Neural progenitor cell (in vitro differentiated cells): ENCODE measurements at regions not wholly inside any gene's neighbourhood (a gene's known extent, or its start where the extent isn't known, plus 50 kb on each side); places are given as distances from the start of the nearest gene placed in this dataset.

Experiments used
- DNase-seq: peaks from one replicate; pipeline ENCODE4 v3.0.0-alpha.2; 2016; ENCODE audit warnings: low spot score
- H2AFZ ChIP-seq: fragments of 200-600 bp; sonication (generic); replicated peaks from 2 replicates; pipeline ENCODE4 v1.6.1; 2016; ENCODE audit warnings: antibody characterized with exemption
- H3F3A ChIP-seq: fragments of 200-600 bp; sonication (generic); 2 replicates; pipeline ENCODE4 v1.6.1; 2016; ENCODE audit warnings: antibody characterized with exemption, low read depth
- H3K27ac ChIP-seq: fragments of 200-600 bp; sonication (generic); 2 replicates; pipeline ENCODE4 v1.5.1; 2016; ENCODE audit warnings: mild to moderate bottlenecking
- H3K27me3 ChIP-seq: fragments of 200-600 bp; sonication (generic); 2 replicates; pipeline ENCODE4 v1.6.1; 2016; ENCODE audit warnings: mild to moderate bottlenecking, moderate library complexity
- H3K36me3 ChIP-seq: fragments of 200-600 bp; sonication (generic); 2 replicates; pipeline ENCODE4 v1.5.1; 2016
- H3K4me1 ChIP-seq: fragments of 200-600 bp; sonication (generic); 2 replicates; pipeline ENCODE4 v1.6.1; 2016; ENCODE audit warnings: mixed run types
- H3K4me2 ChIP-seq: fragments of 200-600 bp; sonication (generic); 2 replicates; pipeline ENCODE4 v1.6.1; 2016
- H3K4me3 ChIP-seq: fragments of 200-600 bp; sonication (generic); 2 replicates; pipeline ENCODE4 v1.5.1; 2016
- H3K79me2 ChIP-seq: fragments of 200-600 bp; sonication (generic); 2 replicates; pipeline ENCODE4 v1.6.1; 2016; ENCODE audit warnings: low read depth
- H3K9ac ChIP-seq: fragments of 200-600 bp; sonication (generic); 2 replicates; pipeline ENCODE4 v1.6.1; 2016
- H3K9me3 ChIP-seq: fragments of 200-600 bp; sonication (generic); 2 replicates; pipeline ENCODE4 v1.5.1; 2016; ENCODE audit warnings: low read depth
- H4K20me1 ChIP-seq: fragments of 200-600 bp; sonication (generic); 2 replicates; pipeline ENCODE4 v1.6.1; 2016; ENCODE audit warnings: low read depth
- H3K27ac Mint-ChIP-seq: 3 replicates; pipeline ENCODE4 v1.8.0; 2021; ENCODE audit warnings: mixed read lengths
- H3K27me3 Mint-ChIP-seq: 2 replicates; pipeline ENCODE4 v1.8.0; 2022; ENCODE audit warnings: low read depth, mild to moderate bottlenecking, inconsistent platforms, moderate library complexity, mixed read lengths; ENCODE audit not compliant: insufficient read depth
- H3K36me3 Mint-ChIP-seq: 3 replicates; pipeline ENCODE4 v1.8.0; 2021; ENCODE audit warnings: mixed read lengths
- H3K4me1 Mint-ChIP-seq: 3 replicates; pipeline ENCODE4 v1.8.0; 2021; ENCODE audit warnings: mixed read lengths
- H3K4me3 Mint-ChIP-seq: 3 replicates; pipeline ENCODE4 v1.8.0; 2021; ENCODE audit warnings: mild to moderate bottlenecking, moderate library complexity, mixed read lengths
- H3K9me3 Mint-ChIP-seq: 3 replicates; pipeline ENCODE4 v1.8.0; 2020; ENCODE audit warnings: mixed read lengths
- CTCF ChIP-seq: fragments of 200-600 bp; sonication (generic); IDR thresholded peaks from 2 replicates; pipeline ENCODE4 v1.5.1; 2017; ENCODE audit warnings: antibody characterized with exemption, mild to moderate bottlenecking
- EZH2 ChIP-seq: fragments of 200-600 bp; sonication (generic); IDR thresholded peaks from 2 replicates; pipeline ENCODE4 v1.6.1; 2017; ENCODE audit warnings: antibody characterized with exemption, mild to moderate bottlenecking, moderate library complexity
- EZH2phosphoT487 ChIP-seq: fragments of 200-600 bp; sonication (generic); IDR thresholded peaks from 2 replicates; pipeline ENCODE4 v1.6.1; 2017; ENCODE audit warnings: antibody characterized with exemption

DNA sequence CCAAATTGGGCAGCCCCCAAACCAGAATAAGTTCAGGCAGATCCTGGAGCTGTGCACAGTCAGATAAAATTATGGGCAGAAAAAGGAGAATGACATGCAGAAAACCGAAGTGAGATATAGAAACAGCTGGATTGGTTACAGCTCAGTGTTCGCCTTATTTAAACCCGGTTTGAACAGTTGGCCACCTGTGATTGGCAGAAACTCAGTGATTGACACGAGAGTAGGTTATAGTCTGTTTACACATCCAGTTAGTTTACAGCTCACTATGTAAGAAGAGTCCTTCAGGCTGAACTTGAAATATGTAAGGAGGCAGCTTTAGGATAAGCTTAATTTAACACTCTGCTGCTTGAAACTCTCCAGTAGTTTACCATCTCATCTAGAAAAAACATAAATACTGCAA lies 271.6 kb upstream of the ARRDC4 start:
- Histone ChIP-seq H3K79me2 (no peaks in the 10 kb centered on the region), H3K9ac (no peak overlapping the region), H3F3A (no peaks in the 10 kb centered on the region), H3K27ac (no peak overlapping the region), H4K20me1 (no peaks in the 10 kb centered on the region), H2AFZ (no peak overlapping the region), H3K36me3 (no peaks in the 10 kb centered on the region), H3K4me1 (no peaks in the 10 kb centered on the region), H3K4me3 (no peak overlapping the region), H3K27me3 (no peaks in the 10 kb centered on the region), H3K9me3 (no peaks in the 10 kb centered on the region), H3K4me2 (no peak overlapping the region)
- H3K27me3 Mint-ChIP-seq: peaks cover 5% of the 10 kb centered on the region
- H3K4me1 Mint-ChIP-seq: no peaks in the 10 kb centered on the region
- DNase-seq: no peak
- H3K9me3 Mint-ChIP-seq: no peaks in the 10 kb centered on the region
- H3K36me3 Mint-ChIP-seq: no peaks in the 10 kb centered on the region
- H3K27ac Mint-ChIP-seq: no peak overlapping the region
- TF ChIP-seq EZH2: no peak
- no peak for TF ChIP-seq CTCF
- TF ChIP-seq EZH2phosphoT487: no peak
- no peak overlapping the region for H3K4me3 Mint-ChIP-seq

- Mint-ChIP-seq H3K27me3 (peaks cover 3% of the 10 kb centered on the region), H3K4me3 (no peak overlapping the region), H3K9me3 (no peaks in the 10 kb centered on the region), H3K27ac (no peak overlapping the region), H3K36me3 (no peaks in the 10 kb centered on the region), H3K4me1 (no peaks in the 10 kb centered on the region)
- no peak overlapping the region for H3K27ac ChIP-seq
- no peaks in the 10 kb centered on the region for H3K36me3 ChIP-seq
- TF ChIP-seq EZH2phosphoT487 (no peak), CTCF (no peak), EZH2 (no peak)
- H3F3A ChIP-seq: no peaks in the 10 kb centered on the region
- no peaks in the 10 kb centered on the region for H3K79me2 ChIP-seq
- H3K9ac ChIP-seq: no peak overlapping the region
- no peaks in the 10 kb centered on the region for H4K20me1 ChIP-seq
- H3K4me1 ChIP-seq: no peaks in the 10 kb centered on the region
- no peaks in the 10 kb centered on the region for H3K27me3 ChIP-seq
- no peaks in the 10 kb centered on the region for H3K9me3 ChIP-seq
- DNase-seq: no peak
- no peak overlapping the region for H3K4me2 ChIP-seq
- H2AFZ ChIP-seq: no peak overlapping the region
- H3K4me3 ChIP-seq: no peak overlapping the region
Measured at GRCh38 chr15:97691078-97691477, 269.4 kb upstream of the ARRDC4 start.

GRCh38 chr15:97691799-97692198 lies 268.7 kb upstream of the ARRDC4 start:
- Histone ChIP-seq H4K20me1 (no peaks in the 10 kb centered on the region), H3F3A (no peaks in the 10 kb centered on the region), H3K36me3 (no peaks in the 10 kb centered on the region), H3K4me2 (no peak overlapping the region), H2AFZ (no peak overlapping the region), H3K27me3 (no peaks in the 10 kb centered on the region), H3K4me3 (no peak overlapping the region), H3K27ac (no peak overlapping the region), H3K9me3 (no peaks in the 10 kb centered on the region), H3K79me2 (no peaks in the 10 kb centered on the region), H3K4me1 (no peaks in the 10 kb centered on the region), H3K9ac (no peak overlapping the region)
- no peaks in the 10 kb centered on the region for H3K36me3 Mint-ChIP-seq
- no peak overlapping the region for H3K4me3 Mint-ChIP-seq
- no peak for DNase-seq
- H3K27ac Mint-ChIP-seq: no peak overlapping the region
- peaks cover 3% of the 10 kb centered on the region for H3K27me3 Mint-ChIP-seq
- H3K9me3 Mint-ChIP-seq: no peaks in the 10 kb centered on the region
- no peaks in the 10 kb centered on the region for H3K4me1 Mint-ChIP-seq
- no peak for TF ChIP-seq EZH2
- no peak for TF ChIP-seq CTCF
- TF ChIP-seq EZH2phosphoT487: no peak
